HCT116 (cell line): ENCODE measurements at regions not wholly inside any gene's neighbourhood (a gene's known extent, or its start where the extent isn't known, plus 50 kb on each side); places are given as distances from the start of the nearest gene placed in this dataset.

Source experiments
- ATAC-seq: fragments of 200-7000 bp; cut with Tn5 transposase; 2 replicates; pipeline ENCODE4 v1.9.1; 2020; ENCODE audit warnings: mild to moderate bottlenecking, moderate library complexity
- BruUV-seq: library from RNA; stranded (reverse); fragments of 400-500 nt; replicated peaks from 2 replicates; lab custom pipeline; 2021; lab: Mats Ljungman, UMichigan
- CTCF ChIA-PET: fragments of 300-600 bp; sonication (Branson Sonifier 250); formaldehyde crosslinking; loops from one replicate; lab custom pipeline; 2021; ENCODE audit warnings: antibody characterized with exemption; lab: Charles Lee
- POLR2A ChIA-PET: fragments of 300-600, 350-600 bp; sonication (Branson Sonifier 250); formaldehyde crosslinking; loops from one replicate; lab custom pipeline; 2021; ENCODE audit warnings: antibody characterized with exemption; lab: Charles Lee
- RAD21 ChIA-PET, 2 experiments: fragments of 300-600 bp; sonication (Branson Sonifier 250); formaldehyde crosslinking; loops; one replicate each; lab custom pipeline; 2023; ENCODE audit warnings: low total read pairs in 2 of 2; ENCODE audit not compliant: uncharacterized antibody in 2 of 2, unreplicated experiment in 2 of 2, low non-redundant PET in 1 of 2; lab: Charles Lee
- DNase-seq: peaks from one replicate; pipeline ENCODE4 v3.0.0-alpha.2; 2010; ENCODE audit warnings: low read depth, low spot score
- H2AFZ ChIP-seq: fragments of 200-600 bp; shearing (Covaris generic), sonication (generic); 2 replicates; pipeline ENCODE4 v1.6.1; 2017; ENCODE audit warnings: low read depth, mixed run types, mixed read lengths, antibody characterized with exemption, low read length; ENCODE audit not compliant: poor library complexity, severe bottlenecking
- H3K27ac ChIP-seq: 2 replicates; pipeline ENCODE4 v1.5.1; 2012; ENCODE audit warnings: low read depth, low read length
- H3K27me3 ChIP-seq: fragments of 200-600 bp; sonication (generic); 2 replicates; pipeline ENCODE4 v1.6.1; 2016; ENCODE audit warnings: mixed run types, low read length, mixed read lengths; ENCODE audit not compliant: insufficient read depth
- H3K36me3 ChIP-seq, 2 experiments: fragments of 200-500 bp in 1 of 2; fragments of 200-600 bp in 1 of 2; sonication (Bioruptor generic) in 1 of 2; sonication (generic) in 1 of 2; 2 replicates each; pipeline versions ENCODE4 v1.5.1 to v1.6.1; 2014 to 2016; ENCODE audit warnings: low read length in 2 of 2, inconsistent platforms in 1 of 2, mixed read lengths in 1 of 2, mixed run types in 1 of 2; ENCODE audit not compliant: insufficient read depth in 2 of 2, control insufficient read depth in 1 of 2
- H3K4me1 ChIP-seq, 2 experiments: fragments of 200-600 bp in 1 of 2; sonication (generic) in 1 of 2; 2 replicates each; pipeline versions ENCODE4 v1.5.1 to v1.6.1; 2012 to 2017; ENCODE audit warnings: low read length in 2 of 2, inconsistent platforms in 1 of 2, mild to moderate bottlenecking in 1 of 2, mixed read lengths in 1 of 2, mixed run types in 1 of 2, moderate library complexity in 1 of 2; ENCODE audit not compliant: insufficient read depth in 2 of 2, control insufficient read depth in 1 of 2
- H3K4me2 ChIP-seq: fragments of 200-600 bp; sonication (generic); 2 replicates; pipeline ENCODE4 v1.6.1; 2017; ENCODE audit warnings: mixed run types, low read length, mixed read lengths
- H3K4me3 ChIP-seq, 2 experiments: fragments of 200-600 bp in 1 of 2; sonication (generic) in 1 of 2; replicated peaks in 1 of 2; 2 replicates each; pipeline ENCODE4 v1.5.1; 2011 to 2016; ENCODE audit warnings: low read length in 2 of 2, control low read depth in 1 of 2, low read depth in 1 of 2, mild to moderate bottlenecking in 1 of 2, mixed read lengths in 1 of 2, mixed run types in 1 of 2
- H3K79me2 ChIP-seq: fragments of 200-600 bp; sonication (generic); 2 replicates; pipeline ENCODE4 v1.6.1; 2017; ENCODE audit warnings: mild to moderate bottlenecking, mixed run types, low read length, moderate library complexity, mixed read lengths; ENCODE audit not compliant: insufficient read depth
- H3K9ac ChIP-seq: fragments of 200-600 bp; sonication (generic); 2 replicates; pipeline ENCODE4 v1.6.1; 2016; ENCODE audit warnings: low read length, mixed read lengths
- H3K9me2 ChIP-seq: fragments of 200-600 bp; sonication (generic), shearing (Covaris generic); 2 replicates; pipeline ENCODE4 v1.6.1; 2017; ENCODE audit warnings: mixed run types, mild to moderate bottlenecking, moderate library complexity; ENCODE audit not compliant: insufficient read depth
- H3K9me3 ChIP-seq, 2 experiments: fragments of 200-500 bp in 1 of 2; fragments of 200-600 bp in 1 of 2; sonication (Bioruptor generic) in 1 of 2; sonication (generic) in 1 of 2; 2 replicates each; pipeline ENCODE4 v1.6.1; 2014 to 2017; ENCODE audit warnings: low read length in 2 of 2, mixed read lengths in 2 of 2, inconsistent platforms in 1 of 2, low read depth in 1 of 2, mild to moderate bottlenecking in 1 of 2, mixed run types in 1 of 2, moderate library complexity in 1 of 2; ENCODE audit not compliant: control insufficient read depth in 1 of 2, insufficient read depth in 1 of 2
- H4K20me1 ChIP-seq: fragments of 200-600 bp; sonication (generic), shearing (Covaris generic); 2 replicates; pipeline ENCODE4 v1.6.1; 2017; ENCODE audit warnings: mixed run types, mild to moderate bottlenecking, moderate library complexity; ENCODE audit not compliant: insufficient read depth
- ATF3 ChIP-seq: IDR thresholded peaks from 2 replicates; pipeline ENCODE4 v1.6.1; 2012
- CBX3 ChIP-seq: IDR thresholded peaks from 2 replicates; pipeline ENCODE4 v1.6.1; 2012; ENCODE audit warnings: low read depth
- EGR1 ChIP-seq: IDR thresholded peaks from 2 replicates; pipeline ENCODE4 v1.6.1; 2012; ENCODE audit warnings: low read depth
- EZH2 ChIP-seq: fragments of 200-600 bp; sonication (generic); IDR thresholded peaks from 2 replicates; pipeline ENCODE4 v1.6.1; 2017; ENCODE audit warnings: antibody characterized with exemption, mixed run types
- EZH2phosphoT487 ChIP-seq: fragments of 200-600 bp; IDR thresholded peaks from 2 replicates; pipeline ENCODE4 v1.6.1; 2018; ENCODE audit warnings: antibody characterized with exemption, borderline replicate concordance
- FOSL1 ChIP-seq: IDR thresholded peaks from 2 replicates; pipeline ENCODE4 v1.6.1; 2012; ENCODE audit warnings: low read depth
- JUND ChIP-seq: IDR thresholded peaks from 2 replicates; pipeline ENCODE4 v1.6.1; 2012
- POLR2A ChIP-seq: IDR thresholded peaks from 2 replicates; pipeline ENCODE4 v1.7.0; 2011; ENCODE audit warnings: borderline replicate concordance; ENCODE audit not compliant: insufficient read depth, insufficient read length; ENCODE audit errors: extremely low read depth
- RAD21 ChIP-seq: IDR thresholded peaks from 2 replicates; pipeline ENCODE4 v1.6.1; 2012; ENCODE audit warnings: low read depth, mild to moderate bottlenecking
- SIN3A ChIP-seq: IDR thresholded peaks from 2 replicates; pipeline ENCODE4 v1.6.1; 2012; ENCODE audit warnings: low read depth
- SP1 ChIP-seq: IDR thresholded peaks from 2 replicates; pipeline ENCODE4 v1.6.1; 2012; ENCODE audit warnings: low read depth
- SRF ChIP-seq: IDR thresholded peaks from 2 replicates; pipeline ENCODE4 v1.6.1; 2012; ENCODE audit warnings: low read depth
- YY1 ChIP-seq: IDR thresholded peaks from 2 replicates; pipeline ENCODE4 v1.6.1; 2011; ENCODE audit warnings: low read length, low read depth, moderate library complexity, mild to moderate bottlenecking; ENCODE audit not compliant: insufficient replicate concordance; ENCODE audit errors: extremely low read depth
- ZBTB33 ChIP-seq: IDR thresholded peaks from 2 replicates; pipeline ENCODE4 v1.6.1; 2011; ENCODE audit warnings: mild to moderate bottlenecking, low read length, moderate library complexity; ENCODE audit not compliant: insufficient replicate concordance; ENCODE audit errors: extremely low read depth
- ZFX ChIP-seq: fragments of 450-650 bp; IDR thresholded peaks from 2 replicates; pipeline ENCODE4 v1.6.1; 2017
- ZNF274 ChIP-seq: fragments of 200-500 bp; sonication (Bioruptor generic); IDR thresholded peaks from 2 replicates; pipeline ENCODE4 v1.6.1; 2014; ENCODE audit warnings: mild to moderate bottlenecking, low read depth, low read length, inconsistent platforms
- intact Hi-C: fragments of 100-400 bp; cut with micrococcal nuclease; formaldehyde crosslinking; loops from 2 replicates; pipeline ENCODE4 v1.10.0; 2022
- TF ChIP-seq, protein P1 (sequence below), 3 experiments: fragments of 200-600 bp in 1 of 3; sonication (generic) in 1 of 3; IDR thresholded peaks in 2 of 3; conservative IDR thresholded peaks in 1 of 3; 2 replicates each; pipeline ENCODE4 v1.5.1; 2012 to 2017; ENCODE audit warnings: low read depth in 2 of 3, low read length in 2 of 3, antibody characterized with exemption in 1 of 3, borderline replicate concordance in 1 of 3, control low read depth in 1 of 3, mild to moderate bottlenecking in 1 of 3, mixed read lengths in 1 of 3, mixed run types in 1 of 3, moderate library complexity in 1 of 3; ENCODE audit not compliant: insufficient read depth in 1 of 3
- TF ChIP-seq, protein P2 (sequence below): IDR thresholded peaks from 2 replicates; pipeline ENCODE4 v1.6.1; 2012

DNA sequence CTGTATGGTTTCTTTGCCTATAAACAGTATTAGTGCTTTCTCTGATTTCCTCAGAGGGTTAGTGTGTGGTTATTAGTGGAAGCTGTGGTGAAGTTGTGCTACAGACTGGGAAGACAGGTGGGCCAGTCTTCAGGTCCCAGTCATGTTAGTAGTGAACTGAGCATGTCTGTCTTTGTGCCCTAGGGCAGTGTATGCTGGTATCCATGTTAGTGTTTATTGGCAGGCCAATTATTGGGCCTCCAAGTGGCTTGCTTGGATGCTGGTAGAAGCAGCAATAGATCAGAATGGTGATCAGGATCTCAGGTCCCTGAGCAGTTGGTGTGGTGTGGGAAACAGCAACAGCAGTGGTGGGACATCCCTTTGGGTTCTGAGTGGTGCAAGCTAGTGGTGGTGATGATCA is 137.6 kb downstream of the OTOR start:
- Histone ChIP-seq H3K9me2 (no peaks in the 10 kb centered on the region), H3K4me2 (no peak overlapping the region), H3K4me3 (no peak overlapping the region), H3K27ac (no peak overlapping the region), H4K20me1 (no peaks in the 10 kb centered on the region), H3K36me3 (no peaks in the 10 kb centered on the region), H3K9ac (no peak overlapping the region), H3K79me2 (no peaks in the 10 kb centered on the region), H2AFZ (no peak overlapping the region), H3K9me3 (no peaks in the 10 kb centered on the region), H3K27me3 (no peaks in the 10 kb centered on the region), H3K4me1 (no peaks in the 10 kb centered on the region)
- ChIA-PET POLR2A (no interaction called here), RAD21 (no interaction called here), CTCF (no interaction called here)
- TF ChIP-seq POLR2A (no peak), SRF (no peak), RAD21 (no peak), EZH2 (no peak), FOSL1 (no peak), EZH2phosphoT487 (no peak), CBX3 (no peak), ATF3 (no peak)
- no TSS peak for BruUV-seq
- intact Hi-C loops = no loop called here
- no peak for ATAC-seq
- no peak for DNase-seq

GRCh38 chr20:16898433-16898832 is 150.3 kb downstream of the OTOR start:
- intact Hi-C loops = no loop called here
- TF ChIP-seq ZFX (no peak), ZNF274 (no peak), ATF3 (no peak), EZH2 (no peak), ZBTB33 (no peak), JUND (no peak), FOSL1 (no peak), RAD21 (no peak), EZH2phosphoT487 (no peak), SP1 (no peak), SIN3A (no peak), YY1 (no peak), EGR1 (no peak)
- TF ChIP-seq, protein P1, sequence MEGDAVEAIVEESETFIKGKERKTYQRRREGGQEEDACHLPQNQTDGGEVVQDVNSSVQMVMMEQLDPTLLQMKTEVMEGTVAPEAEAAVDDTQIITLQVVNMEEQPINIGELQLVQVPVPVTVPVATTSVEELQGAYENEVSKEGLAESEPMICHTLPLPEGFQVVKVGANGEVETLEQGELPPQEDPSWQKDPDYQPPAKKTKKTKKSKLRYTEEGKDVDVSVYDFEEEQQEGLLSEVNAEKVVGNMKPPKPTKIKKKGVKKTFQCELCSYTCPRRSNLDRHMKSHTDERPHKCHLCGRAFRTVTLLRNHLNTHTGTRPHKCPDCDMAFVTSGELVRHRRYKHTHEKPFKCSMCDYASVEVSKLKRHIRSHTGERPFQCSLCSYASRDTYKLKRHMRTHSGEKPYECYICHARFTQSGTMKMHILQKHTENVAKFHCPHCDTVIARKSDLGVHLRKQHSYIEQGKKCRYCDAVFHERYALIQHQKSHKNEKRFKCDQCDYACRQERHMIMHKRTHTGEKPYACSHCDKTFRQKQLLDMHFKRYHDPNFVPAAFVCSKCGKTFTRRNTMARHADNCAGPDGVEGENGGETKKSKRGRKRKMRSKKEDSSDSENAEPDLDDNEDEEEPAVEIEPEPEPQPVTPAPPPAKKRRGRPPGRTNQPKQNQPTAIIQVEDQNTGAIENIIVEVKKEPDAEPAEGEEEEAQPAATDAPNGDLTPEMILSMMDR (IDR thresholded peaks at IDR 0.05 in 2 of 3, conservative IDR thresholded peaks at IDR 0.05 in 1 of 3; ENCODE audit: borderline replicate concordance in 1 of 3, insufficient read depth in 1 of 3, low read depth in 2 of 3, low read length in 2 of 3) = no peak
- TF ChIP-seq, protein P2, sequence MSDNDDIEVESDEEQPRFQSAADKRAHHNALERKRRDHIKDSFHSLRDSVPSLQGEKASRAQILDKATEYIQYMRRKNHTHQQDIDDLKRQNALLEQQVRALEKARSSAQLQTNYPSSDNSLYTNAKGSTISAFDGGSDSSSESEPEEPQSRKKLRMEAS = no peak
- Histone ChIP-seq H2AFZ (no peak overlapping the region), H3K27me3 (peaks cover 23% of the 10 kb centered on the region; the same call in 1 of the 2 replicates), H3K27ac (no peak overlapping the region), H3K9ac (no peak overlapping the region), H3K79me2 (no peaks in the 10 kb centered on the region), H3K4me1 (peaks cover 0 to 6% of the 10 kb centered on the region in 2 experiments; a peak in 1 of 4 replicates), H3K9me3 (no peaks in the 10 kb centered on the region), H4K20me1 (no peaks in the 10 kb centered on the region), H3K4me3 (no peak overlapping the region), H3K4me2 (no peak overlapping the region), H3K9me2 (no peaks in the 10 kb centered on the region), H3K36me3 (no peaks in the 10 kb centered on the region)
- ChIA-PET RAD21 (no interaction called here), POLR2A (no interaction called here), CTCF (no interaction called here)
- no TSS peak for BruUV-seq
- ATAC-seq = no peak
- DNase-seq = no peak
